ENCODE measurements at regions not wholly inside any gene's neighbourhood (a gene's known extent, or its start where the extent isn't known, plus 50 kb on each side); places are given as distances from the start of the nearest gene placed in this dataset. TPM values are rescaled to one million over a fixed set of nuclear protein-coding genes. Genes with fewer than 3 reads are reported as not detected.

DNA sequence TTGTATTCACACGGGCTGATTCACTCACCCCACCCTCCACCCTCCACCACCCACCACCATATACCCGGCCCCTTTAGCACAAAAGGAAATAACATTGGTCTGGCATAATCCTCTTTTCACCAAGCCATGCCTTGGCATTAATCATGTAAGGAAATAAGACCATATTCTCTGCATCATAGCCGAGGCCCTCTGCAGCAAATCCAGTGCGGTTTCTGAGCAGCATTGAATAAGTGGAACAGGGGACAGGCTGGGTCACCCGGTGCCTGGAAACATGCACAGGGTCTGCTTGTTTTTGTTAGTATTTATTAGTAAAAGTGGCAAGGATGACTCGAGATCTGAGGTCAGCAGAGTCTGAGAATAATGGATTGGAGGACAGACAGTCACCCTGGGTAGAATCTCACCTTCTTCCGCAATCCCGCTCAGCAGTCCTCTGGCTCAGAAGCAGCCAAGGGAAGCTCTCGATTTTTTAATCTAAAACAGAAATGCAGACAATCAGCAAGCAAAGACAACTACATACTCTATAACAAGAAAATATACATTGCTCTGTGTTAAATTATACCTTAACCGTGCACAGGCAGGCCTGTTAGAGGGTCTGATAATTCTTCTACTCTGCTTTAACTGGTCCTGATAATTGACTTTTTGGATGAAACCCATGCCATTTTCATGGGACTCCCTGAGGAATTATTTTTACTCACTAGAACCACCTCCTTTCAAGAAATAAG lies 52.4 kb upstream of the CDC42BPA start:
- Mint-ChIP-seq H3K27me3 (ENCODE audit: insufficient read depth, low read depth) (peaks cover 4% of the 10 kb centered on the region), H3K4me1 (peaks cover 23% of the 10 kb centered on the region), H3K4me3 (no peak overlapping the region), H3K27ac (no peak overlapping the region), H3K9me3 (no peaks in the 10 kb centered on the region), H3K36me3 (no peaks in the 10 kb centered on the region)
- TF ChIP-seq EZH2phosphoT487 (IDR thresholded peaks at IDR 0.05) (no peak), CTCF (IDR thresholded peaks at IDR 0.05) (no peak), EZH2 (IDR thresholded peaks at IDR 0.05) (no peak)
- Histone ChIP-seq H3K9ac (no peak overlapping the region), H3K4me1 (no peaks in the 10 kb centered on the region), H4K20me1 (ENCODE audit: low read depth) (no peaks in the 10 kb centered on the region), H3K27ac (no peak overlapping the region), H3K9me3 (ENCODE audit: low read depth) (no peaks in the 10 kb centered on the region), H3K36me3 (no peaks in the 10 kb centered on the region), H3K4me2 (no peak overlapping the region), H3K27me3 (no peaks in the 10 kb centered on the region), H3F3A (ENCODE audit: low read depth) (no peaks in the 10 kb centered on the region), H3K4me3 (no peak overlapping the region), H2AFZ (replicated peaks) (no peak overlapping the region), H3K79me2 (ENCODE audit: low read depth) (no peaks in the 10 kb centered on the region)
- no peak for DNase-seq (ENCODE audit: low spot score)

DNA sequence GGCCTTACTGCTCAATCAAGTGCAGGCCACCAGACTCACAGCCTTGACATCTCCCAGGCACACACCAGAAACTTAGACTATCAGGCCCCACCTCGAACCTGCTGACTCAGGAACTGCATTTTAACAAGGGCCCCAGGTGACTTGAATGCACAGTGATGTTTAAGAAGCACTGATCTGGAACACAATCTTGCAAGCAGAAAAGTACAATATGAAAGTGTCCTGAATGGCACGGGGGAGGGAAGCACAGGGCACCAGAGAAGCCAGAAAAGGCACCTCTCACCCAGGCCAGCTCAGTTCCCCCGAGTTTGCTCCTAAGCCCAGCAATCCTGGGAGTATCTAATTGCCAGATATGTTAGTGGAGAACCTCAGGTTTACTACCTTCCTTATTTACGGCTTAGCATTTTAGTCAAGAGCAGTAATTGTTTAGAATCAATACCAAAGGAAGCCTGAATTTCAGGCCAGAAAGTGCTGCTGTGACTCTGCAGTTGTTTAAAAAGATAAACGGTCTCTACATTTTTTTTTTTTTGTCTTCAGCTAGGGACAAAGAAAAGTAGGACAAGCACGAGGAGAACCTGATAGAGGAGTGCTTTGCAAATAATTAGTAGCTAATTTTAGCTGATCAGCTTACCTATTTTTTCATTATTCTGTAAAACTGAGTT lies 50.9 kb upstream of the CDC42BPA start:
- Mint-ChIP-seq H3K27me3 (ENCODE audit: insufficient read depth, low read depth) (peaks cover 4% of the 10 kb centered on the region), H3K27ac (peak overlapping the region; percentile 52), H3K4me3 (no peak overlapping the region), H3K4me1 (peaks cover 23% of the 10 kb centered on the region), H3K9me3 (no peaks in the 10 kb centered on the region), H3K36me3 (no peaks in the 10 kb centered on the region)
- Histone ChIP-seq H4K20me1 (ENCODE audit: low read depth) (no peaks in the 10 kb centered on the region), H3F3A (ENCODE audit: low read depth) (no peaks in the 10 kb centered on the region), H3K27ac (no peak overlapping the region), H3K79me2 (ENCODE audit: low read depth) (no peaks in the 10 kb centered on the region), H3K9ac (no peak overlapping the region), H3K4me2 (no peak overlapping the region), H2AFZ (replicated peaks) (peak overlapping the region; percentile 75), H3K36me3 (no peaks in the 10 kb centered on the region), H3K4me1 (no peaks in the 10 kb centered on the region), H3K9me3 (ENCODE audit: low read depth) (no peaks in the 10 kb centered on the region), H3K4me3 (no peak overlapping the region), H3K27me3 (no peaks in the 10 kb centered on the region)
- no peak for DNase-seq (ENCODE audit: low spot score)
- no peak for TF ChIP-seq CTCF (IDR thresholded peaks at IDR 0.05)

Small RNAs in the stretch of these regions (small RNA-seq; reads per million reads assigned to genes)
- not detected for gene AL451054.2
- 0.07 reads per million for gene BTF3P9

All from neural progenitor cell (in vitro differentiated cells).